Stimulated activated CD4-positive, alpha-beta T cell treated with anti-CD3 and anti-CD28 coated beads, TNF-alpha, amount 100 ng/mL, for 4 hours (primary cell): ENCODE measurements at regions not wholly inside any gene's neighbourhood (a gene's known extent, or its start where the extent isn't known, plus 50 kb on each side); places are given as distances from the start of the nearest gene placed in this dataset.
"Not testable (repeated sequence)": the region's sequence is repeated elsewhere in the genome, so short reads cannot be mapped to it uniquely, and the experiment has no call there.

ENCODE experiments used
- DNase-seq, 3 experiments: peaks; one replicate each; pipeline ENCODE4 v3.0.0-alpha.2; 2020; ENCODE audit warnings: low read depth in 3 of 3

GRCh38 chr21:31609081-31609480, 50.4 kb upstream of the SOD1 start:
- DNase-seq: no peak

GRCh38 chr21:31607791-31608190, 51.7 kb upstream of the SOD1 start:
- no peak for DNase-seq

GRCh38 chr21:31606081-31606874, 53.2 kb upstream of the SOD1 start:
- no peak for DNase-seq

- DNase-seq: peak; percentile 50 to 70 (median 51)
These were observed 54.8 kb upstream of the SOD1 start for GRCh38 chr21:31604591-31605190.

GRCh38 chr21:31599563-31599962, 59.9 kb upstream of the SOD1 start:
- no peak for DNase-seq

- DNase-seq: no peak
These were observed 60.5 kb upstream of the SOD1 start for GRCh38 chr21:31599013-31599412.

GRCh38 chr21:31597683-31598082, 61.8 kb upstream of the SOD1 start:
- no peak for DNase-seq

GRCh38 chr21:31596055-31596454, 63.4 kb upstream of the SOD1 start:
- no peak for DNase-seq

GRCh38 chr21:31594726-31595125, 64.8 kb upstream of the SOD1 start:
- DNase-seq: no peak

- DNase-seq: no peak
These were observed 65.2 kb upstream of the SOD1 start for GRCh38 chr21:31594279-31594678.

GRCh38 chr21:31592963-31593560, 66.4 kb upstream of the SOD1 start:
- no peak for DNase-seq

- DNase-seq: no peak
These were observed 67.0 kb upstream of the SOD1 start for GRCh38 chr21:31592516-31592915.

- no peak for DNase-seq
These were observed 69.7 kb upstream of the SOD1 start for GRCh38 chr21:31589820-31590219.

- no peak for DNase-seq
These were observed 73.4 kb upstream of the SOD1 start for GRCh38 chr21:31586118-31586517.

GRCh38 chr21:31583937-31584336, 75.6 kb upstream of the SOD1 start:
- not testable (repeated sequence) for DNase-seq

GRCh38 chr21:31583498-31583897, 76.0 kb upstream of the SOD1 start:
- no peak for DNase-seq

- DNase-seq: peak; percentile 54 to 71 (median 66)
These were observed 78.6 kb upstream of the SOD1 start for GRCh38 chr21:31580866-31581276.

GRCh38 chr21:31577271-31577670, 82.2 kb upstream of the SOD1 start:
- DNase-seq: no peak

- no peak for DNase-seq
These were observed 83.1 kb upstream of the SOD1 start for GRCh38 chr21:31576428-31576827.

- DNase-seq: no peak
These were observed 86.3 kb upstream of the SOD1 start for GRCh38 chr21:31573217-31573616.

- no peak for DNase-seq
These were observed 87.6 kb upstream of the SOD1 start for GRCh38 chr21:31571879-31572278.

- DNase-seq: no peak
These were observed 88.5 kb upstream of the SOD1 start for GRCh38 chr21:31570824-31571566.
